DND-41 (cell line): ENCODE measurements at regions not wholly inside any gene's neighbourhood (a gene's known extent, or its start where the extent isn't known, plus 50 kb on each side); places are given as distances from the start of the nearest gene placed in this dataset.

Source experiments
- CTCF ChIP-seq: IDR thresholded peaks from 2 replicates; pipeline ENCODE4 v1.5.1; 2012; ENCODE audit warnings: borderline replicate concordance, low read length, moderate library complexity, mild to moderate bottlenecking; ENCODE audit not compliant: poor library complexity, severe bottlenecking; ENCODE audit errors: extremely low read depth
- EZH2 ChIP-seq: IDR thresholded peaks from 3 replicates; pipeline ENCODE4 v1.6.1; 2012; ENCODE audit warnings: borderline replicate concordance, low read depth, mild to moderate bottlenecking, moderate library complexity, low read length, inconsistent platforms; ENCODE audit not compliant: severe bottlenecking

GRCh38 chr4:14659286-14659685 lies 343.0 kb upstream of the CPEB2 start:
- no peak for TF ChIP-seq EZH2
- no peak for TF ChIP-seq CTCF
